Upper lobe of left lung (tissue), 4 donors: ENCODE measurements at regions not wholly inside any gene's neighbourhood (a gene's known extent, or its start where the extent isn't known, plus 50 kb on each side); places are given as distances from the start of the nearest gene placed in this dataset.

Experiments
- EP300 ChIP-seq, 4 donors: sonication (generic); formaldehyde crosslinking; IDR thresholded peaks; one replicate each; pipeline ENCODE4 v1.5.1; 2017; ENCODE audit warnings: antibody characterized with exemption in 4 of 4, control low read depth in 2 of 4
- POLR2A ChIP-seq, 4 donors: fragments of 450-650 bp; IDR thresholded peaks; one replicate each; pipeline ENCODE4 v1.5.1; 2016 to 2017; ENCODE audit warnings: antibody characterized with exemption in 4 of 4, mild to moderate bottlenecking in 2 of 4
- POLR2AphosphoS5 ChIP-seq, 2 donors: sonication (generic); formaldehyde crosslinking; IDR thresholded peaks; one replicate each; pipeline ENCODE4 v1.5.1; 2017; ENCODE audit warnings: antibody characterized with exemption in 2 of 2
- TF ChIP-seq, protein P1 (sequence below), 6 experiments: fragments of 450-650 bp in 4 of 6; fragments of 200-600 bp in 2 of 6; sonication (generic) in 2 of 6; IDR thresholded peaks; one replicate each; pipeline ENCODE4 v1.5.1; 2016 to 2019; ENCODE audit warnings: antibody characterized with exemption in 6 of 6

DNA sequence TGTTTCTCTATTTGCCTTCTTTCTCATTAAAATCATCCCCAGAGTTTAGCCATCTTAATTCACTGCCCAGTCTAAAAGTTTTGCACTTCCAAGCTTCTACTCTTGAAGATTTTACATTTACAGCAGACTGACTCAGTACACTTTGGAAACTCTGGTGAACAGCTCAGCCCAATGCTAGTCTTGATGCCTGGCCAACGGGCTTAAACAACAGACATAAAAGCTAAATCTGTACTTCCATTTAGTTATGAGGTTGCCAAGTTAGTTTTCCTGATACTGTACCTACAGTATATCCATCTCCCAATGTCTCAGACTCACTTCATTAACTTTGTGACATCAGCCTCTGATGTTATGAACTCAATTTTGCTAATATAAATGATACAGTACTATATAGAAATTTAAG, 891.8 kb upstream of the SOX9 start:
- TF ChIP-seq POLR2A (IDR thresholded peaks at IDR 0.05) (no peak), POLR2AphosphoS5 (IDR thresholded peaks at IDR 0.05) (no peak), EP300 (IDR thresholded peaks at IDR 0.05) (no peak)
- TF ChIP-seq, protein P1, sequence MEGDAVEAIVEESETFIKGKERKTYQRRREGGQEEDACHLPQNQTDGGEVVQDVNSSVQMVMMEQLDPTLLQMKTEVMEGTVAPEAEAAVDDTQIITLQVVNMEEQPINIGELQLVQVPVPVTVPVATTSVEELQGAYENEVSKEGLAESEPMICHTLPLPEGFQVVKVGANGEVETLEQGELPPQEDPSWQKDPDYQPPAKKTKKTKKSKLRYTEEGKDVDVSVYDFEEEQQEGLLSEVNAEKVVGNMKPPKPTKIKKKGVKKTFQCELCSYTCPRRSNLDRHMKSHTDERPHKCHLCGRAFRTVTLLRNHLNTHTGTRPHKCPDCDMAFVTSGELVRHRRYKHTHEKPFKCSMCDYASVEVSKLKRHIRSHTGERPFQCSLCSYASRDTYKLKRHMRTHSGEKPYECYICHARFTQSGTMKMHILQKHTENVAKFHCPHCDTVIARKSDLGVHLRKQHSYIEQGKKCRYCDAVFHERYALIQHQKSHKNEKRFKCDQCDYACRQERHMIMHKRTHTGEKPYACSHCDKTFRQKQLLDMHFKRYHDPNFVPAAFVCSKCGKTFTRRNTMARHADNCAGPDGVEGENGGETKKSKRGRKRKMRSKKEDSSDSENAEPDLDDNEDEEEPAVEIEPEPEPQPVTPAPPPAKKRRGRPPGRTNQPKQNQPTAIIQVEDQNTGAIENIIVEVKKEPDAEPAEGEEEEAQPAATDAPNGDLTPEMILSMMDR (IDR thresholded peaks at IDR 0.05) = no peak
